GM21423 (cell line): ENCODE measurements at regions not wholly inside any gene's neighbourhood (a gene's known extent, or its start where the extent isn't known, plus 50 kb on each side); places are given as distances from the start of the nearest gene placed in this dataset.

Experiments
- ATAC-seq: cut with Tn5 transposase; IDR thresholded peaks from one replicate; pipeline ENCODE4 v1.9.1; 2021; ENCODE audit warnings: mild to moderate bottlenecking, moderate library complexity; ENCODE audit not compliant: unreplicated experiment

GRCh38 chr10:62735464-62736167, 68.9 kb upstream of the ADO start:
- ATAC-seq = peak; percentile 55

GRCh38 chr10:62736168-62736546, 68.4 kb upstream of the ADO start:
- no peak for ATAC-seq

- ATAC-seq = no peak
Observed at GRCh38 chr10:62738916-62739315, 65.6 kb upstream of the ADO start.

- no peak for ATAC-seq
Observed at GRCh38 chr10:62740885-62741745, 63.4 kb upstream of the ADO start.

GRCh38 chr10:62741996-62742395, 62.5 kb upstream of the ADO start:
- no peak for ATAC-seq

GRCh38 chr10:62742536-62743061, 61.9 kb upstream of the ADO start:
- no peak for ATAC-seq

GRCh38 chr10:62744136-62744535, 60.4 kb upstream of the ADO start:
- no peak for ATAC-seq

GRCh38 chr10:62745581-62745980, 58.9 kb upstream of the ADO start:
- no peak for ATAC-seq

GRCh38 chr10:62746951-62747729, 57.4 kb upstream of the ADO start:
- ATAC-seq = no peak

GRCh38 chr10:62748386-62748785, 56.1 kb upstream of the ADO start:
- no peak for ATAC-seq

- ATAC-seq = no peak
Observed at GRCh38 chr10:62749093-62749683, 55.3 kb upstream of the ADO start.
